H1 (cell line): ENCODE measurements at regions not wholly inside any gene's neighbourhood (a gene's known extent, or its start where the extent isn't known, plus 50 kb on each side); places are given as distances from the start of the nearest gene placed in this dataset.

Experiments
- CTCF ChIA-PET: fragments of 300-600 bp; sonication (Branson Sonifier 250); formaldehyde crosslinking; loops from one replicate; lab custom pipeline; 2021; ENCODE audit not compliant: partially characterized antibody; lab: Charles Lee
- POLR2A ChIA-PET: fragments of 300-600 bp; sonication (Branson Sonifier 250); formaldehyde crosslinking; loops from one replicate; lab custom pipeline; 2021; ENCODE audit warnings: inconsistent platforms; ENCODE audit not compliant: partially characterized antibody; lab: Charles Lee
- DNase-seq, 2 experiments: peaks; one replicate each; pipeline versions ENCODE4 v3.0.0 to v3.0.0-alpha.2; 2010 to 2022; ENCODE audit warnings: low spot score in 2 of 2, low read depth in 1 of 2, mixed read lengths in 1 of 2
- FAIRE-seq: peaks from 2 replicates; lab custom pipeline; 2011; peaks lifted over from hg19 to GRCh38; lab: Jason Lieb, UNC
- H2AFZ ChIP-seq: 2 replicates; pipeline ENCODE4 v1.8.1; 2012; ENCODE audit warnings: low read length, inconsistent platforms
- H2AK5ac ChIP-seq: 2 replicates; pipeline ENCODE4 v1.6.1; 2013; ENCODE audit warnings: low read depth, low read length
- H2BK120ac ChIP-seq: replicated peaks from 2 replicates; pipeline ENCODE3; 2013; ENCODE audit warnings: low read depth, low read length, inconsistent platforms
- H2BK12ac ChIP-seq: 2 replicates; pipeline ENCODE4 v1.6.1; 2013; ENCODE audit warnings: low read depth, low read length
- H2BK15ac ChIP-seq: 2 replicates; pipeline ENCODE4 v1.6.1; 2013; ENCODE audit warnings: low read length
- H2BK20ac ChIP-seq: 2 replicates; pipeline ENCODE4 v1.6.1; 2013; ENCODE audit warnings: low read length
- H2BK5ac ChIP-seq: 2 replicates; pipeline ENCODE4 v1.6.1; 2013; ENCODE audit warnings: low read depth, low read length
- H3K14ac ChIP-seq: 2 replicates; pipeline ENCODE4 v1.6.1; 2013; ENCODE audit warnings: inconsistent platforms; ENCODE audit not compliant: insufficient read length
- H3K18ac ChIP-seq: 2 replicates; pipeline ENCODE4 v1.6.1; 2013; ENCODE audit warnings: low read length; ENCODE audit errors: extremely low read depth
- H3K23ac ChIP-seq: 2 replicates; pipeline ENCODE4 v1.6.1; 2013; ENCODE audit warnings: inconsistent platforms; ENCODE audit not compliant: insufficient read length
- H3K23me2 ChIP-seq: 2 replicates; pipeline ENCODE4 v1.6.1; 2013; ENCODE audit warnings: low read depth, low read length
- H3K27ac ChIP-seq: 2 replicates; pipeline ENCODE4 v1.6.1; 2011; ENCODE audit warnings: low read depth, low read length, inconsistent platforms
- H3K27me3 ChIP-seq, 4 experiments: replicated peaks in 1 of 4; 1 replicate in 1 of 4; 2 replicates in 3 of 4; pipeline versions ENCODE4 v1.6.1 to v1.8.1; 2011 to 2013; ENCODE audit warnings: low read length in 3 of 4, mild to moderate bottlenecking in 3 of 4, inconsistent platforms in 2 of 4, mixed read lengths in 2 of 4, moderate library complexity in 1 of 4; ENCODE audit not compliant: control insufficient read depth in 3 of 4, insufficient read depth in 3 of 4; ENCODE audit errors: extremely low read depth in 1 of 4
- H3K36me3 ChIP-seq, 4 experiments: 2 replicates each; pipeline versions ENCODE4 v1.6.1 to v1.8.1; 2011 to 2013; ENCODE audit warnings: mild to moderate bottlenecking in 4 of 4, low read length in 3 of 4, moderate library complexity in 2 of 4, control low read depth in 1 of 4, inconsistent platforms in 1 of 4; ENCODE audit not compliant: insufficient read depth in 4 of 4, control insufficient read depth in 2 of 4
- H3K4ac ChIP-seq: replicated peaks from 2 replicates; pipeline ENCODE3; 2013; ENCODE audit warnings: low read length, low read depth, mixed read lengths, inconsistent platforms; ENCODE audit not compliant: insufficient read length
- H3K4me1 ChIP-seq, 4 experiments: replicated peaks in 1 of 4; 1 replicate in 1 of 4; 2 replicates in 3 of 4; pipeline versions ENCODE4 v1.6.1 to v1.8.1; 2011 to 2013; ENCODE audit warnings: low read length in 3 of 4, inconsistent platforms in 2 of 4, mixed read lengths in 1 of 4; ENCODE audit not compliant: insufficient read depth in 4 of 4, control insufficient read depth in 3 of 4
- H3K4me2 ChIP-seq, 2 experiments: 2 replicates each; pipeline versions ENCODE4 v1.6.1 to v1.8.1; 2011 to 2013; ENCODE audit warnings: low read depth in 2 of 2, low read length in 2 of 2, control low read depth in 1 of 2, inconsistent platforms in 1 of 2, mild to moderate bottlenecking in 1 of 2; ENCODE audit not compliant: insufficient read depth in 1 of 2
- H3K4me3 ChIP-seq, 4 experiments: fragments of 200-600, 300-600 bp in 1 of 4; sonication (generic), shearing (Covaris generic), sonication (Bioruptor Twin) in 1 of 4; 2 replicates each; pipeline versions ENCODE4 v1.5.1 to v1.8.1; 2011 to 2016; ENCODE audit warnings: low read length in 4 of 4, low read depth in 3 of 4, control low read depth in 2 of 4, inconsistent platforms in 2 of 4, mild to moderate bottlenecking in 2 of 4, mixed read lengths in 1 of 4, moderate library complexity in 1 of 4; ENCODE audit not compliant: insufficient read depth in 2 of 4; ENCODE audit errors: extremely low read depth in 1 of 4
- H3K56ac ChIP-seq: replicated peaks from 2 replicates; pipeline ENCODE3; 2013; ENCODE audit warnings: low read depth, mild to moderate bottlenecking, mixed read lengths, low read length, inconsistent platforms; ENCODE audit not compliant: insufficient read length
- H3K79me1 ChIP-seq: 2 replicates; pipeline ENCODE4 v1.6.1; 2013; ENCODE audit warnings: low read depth, low read length, control low read depth
- H3K79me2 ChIP-seq, 2 experiments: 2 replicates each; pipeline versions ENCODE4 v1.6.1 to v1.8.1; 2012 to 2013; ENCODE audit warnings: low read length in 2 of 2, mild to moderate bottlenecking in 2 of 2, inconsistent platforms in 1 of 2; ENCODE audit not compliant: insufficient read depth in 2 of 2, control insufficient read depth in 1 of 2
- H3K9ac ChIP-seq, 4 experiments: replicated peaks in 1 of 4; 1 replicate in 1 of 4; 2 replicates in 3 of 4; pipeline versions ENCODE4 v1.6.1 to v1.8.1; 2011 to 2013; ENCODE audit warnings: low read depth in 3 of 4, low read length in 3 of 4, control low read depth in 2 of 4, mild to moderate bottlenecking in 2 of 4, moderate library complexity in 2 of 4, inconsistent platforms in 1 of 4; ENCODE audit errors: extremely low read depth in 1 of 4
- H3K9me3 ChIP-seq, 2 experiments: 2 replicates each; pipeline versions ENCODE4 v1.6.1 to v1.8.1; 2012 to 2013; ENCODE audit warnings: mild to moderate bottlenecking in 2 of 2, moderate library complexity in 2 of 2, control low read depth in 1 of 2, inconsistent platforms in 1 of 2, low read depth in 1 of 2, low read length in 1 of 2, mixed read lengths in 1 of 2; ENCODE audit not compliant: insufficient read depth in 2 of 2
- H4K20me1 ChIP-seq, 2 experiments: replicated peaks in 1 of 2; 2 replicates each; pipeline versions ENCODE3 to v1.8.1; 2011 to 2013; ENCODE audit warnings: inconsistent platforms in 2 of 2, low read length in 2 of 2, mild to moderate bottlenecking in 1 of 2; ENCODE audit not compliant: insufficient read depth in 2 of 2, control insufficient read depth in 1 of 2
- H4K5ac ChIP-seq: 2 replicates; pipeline ENCODE4 v1.6.1; 2013; ENCODE audit warnings: low read length, low read depth, mixed read lengths, inconsistent platforms; ENCODE audit not compliant: insufficient read length
- H4K8ac ChIP-seq: 2 replicates; pipeline ENCODE4 v1.8.0; 2013; ENCODE audit warnings: mild to moderate bottlenecking, moderate library complexity, low read length, inconsistent platforms; ENCODE audit not compliant: insufficient read depth; ENCODE audit errors: extremely low read depth
- H4K91ac ChIP-seq: replicated peaks from 2 replicates; pipeline ENCODE3; 2013; ENCODE audit warnings: low read length, mixed read lengths, inconsistent platforms; ENCODE audit not compliant: insufficient read length
- ASH2L ChIP-seq: fragments of 200-600, 300-600 bp; sonication (generic); IDR thresholded peaks from one replicate; pipeline ENCODE4 v1.7.1; 2017; ENCODE audit warnings: low read length
- BACH1 ChIP-seq: IDR thresholded peaks from 2 replicates; pipeline ENCODE4 v1.6.1; 2012; ENCODE audit warnings: low read length, improper control_type of control experiment
- CBX5 ChIP-seq: fragments of 300-800, 300-1000 bp; sonication (generic); IDR thresholded peaks from 2 replicates; pipeline ENCODE4 v1.7.1; 2016; ENCODE audit warnings: antibody characterized with exemption, low read length, low read depth
- CREB1 ChIP-seq: IDR thresholded peaks from 2 replicates; pipeline ENCODE4 v1.6.1; 2012; ENCODE audit warnings: inconsistent platforms
- EGR1 ChIP-seq: IDR thresholded peaks from 2 replicates; pipeline ENCODE4 v1.6.1; 2011; ENCODE audit warnings: low read depth, low read length, borderline replicate concordance
- EZH2 ChIP-seq: fragments of 200-600 bp; sonication (generic); IDR thresholded peaks from 2 replicates; pipeline ENCODE4 v1.7.1; 2012; ENCODE audit warnings: low read depth, mild to moderate bottlenecking, moderate library complexity, low read length, inconsistent platforms; ENCODE audit not compliant: severe bottlenecking
- JUN ChIP-seq: IDR thresholded peaks from 2 replicates; pipeline ENCODE4 v1.6.1; 2011; ENCODE audit warnings: low read depth, mild to moderate bottlenecking, improper control_type of control experiment, low read length
- KDM1A ChIP-seq: fragments of 200-600, 300-600 bp; sonication (generic); IDR thresholded peaks from 2 replicates; pipeline ENCODE4 v1.7.1; 2016; ENCODE audit warnings: mild to moderate bottlenecking, low read length, borderline replicate concordance
- POLR2A ChIP-seq, 2 experiments: IDR thresholded peaks; 1 replicate in 1 of 2; 2 replicates in 1 of 2; pipeline ENCODE4 v1.6.1; 2011; ENCODE audit warnings: low read depth in 2 of 2, low read length in 2 of 2, mild to moderate bottlenecking in 2 of 2; ENCODE audit errors: control extremely low read depth in 1 of 2
- SAP30 ChIP-seq: fragments of 300-600 bp; sonication (generic); IDR thresholded peaks from 2 replicates; pipeline ENCODE4 v1.7.1; 2012; ENCODE audit warnings: low read length, moderate library complexity, mild to moderate bottlenecking, inconsistent platforms; ENCODE audit not compliant: insufficient read depth, insufficient replicate concordance
- SRF ChIP-seq: IDR thresholded peaks from 2 replicates; pipeline ENCODE4 v1.6.1; 2011; ENCODE audit warnings: mild to moderate bottlenecking, low read depth, low read length, moderate library complexity
- TAF7 ChIP-seq: optimal IDR thresholded peaks from 2 replicates; pipeline ENCODE3; 2011; ENCODE audit warnings: low read depth, mild to moderate bottlenecking, inconsistent platforms, low read length, moderate library complexity, borderline replicate concordance
- TEAD4 ChIP-seq: IDR thresholded peaks from 2 replicates; pipeline ENCODE4 v1.6.1; 2012; ENCODE audit warnings: low read depth, low read length, inconsistent platforms, mixed read lengths
- ZNF274 ChIP-seq: IDR thresholded peaks from 2 replicates; pipeline ENCODE4 v1.7.0; 2012; ENCODE audit warnings: low read length, borderline replicate concordance; ENCODE audit errors: extremely low read depth
- WGBS, 2 experiments: shearing (Covaris generic) in 1 of 2; methylation state at CpG; one replicate each; pipeline versions ENCODE4 v1.1.6 to v1.1.7; 2013 to 2015; ENCODE audit warnings: low lambda C conversion rate in 2 of 2, mixed read lengths in 2 of 2, inconsistent platforms in 1 of 2, low coverage in 1 of 2, missing lambda C conversion rate in 1 of 2; ENCODE audit not compliant: insufficient replicate concordance in 2 of 2, insufficient coverage in 1 of 2, insufficient read length in 1 of 2; ENCODE audit errors: extremely low coverage in 1 of 2, missing lambda C conversion rate in 1 of 2; 5-methylcytosine and 5-hydroxymethylcytosine counted together

GRCh38 chrY:8622856-8623255, 714.4 kb upstream of the TSPY4 start:
- Histone ChIP-seq H2BK20ac (no peak overlapping the region), H4K8ac (no peak overlapping the region), H3K79me2 (no peaks in the 10 kb centered on the region), H3K23ac (no peak overlapping the region), H3K9ac (no peak overlapping the region), H3K23me2 (no peaks in the 10 kb centered on the region), H3K27me3 (no peaks in the 10 kb centered on the region), H3K36me3 (no peaks in the 10 kb centered on the region), H2BK5ac (no peak overlapping the region), H3K4me1 (no peaks in the 10 kb centered on the region), H3K27ac (no peak overlapping the region), H3K4ac (no peak overlapping the region), H2BK12ac (no peak overlapping the region), H3K18ac (no peak overlapping the region), H3K4me3 (no peak overlapping the region), H4K5ac (no peak overlapping the region), H4K20me1 (no peaks in the 10 kb centered on the region), H2AK5ac (no peak overlapping the region), H2AFZ (no peak overlapping the region), H3K79me1 (no peaks in the 10 kb centered on the region), H2BK120ac (no peak overlapping the region), H3K56ac (no peak overlapping the region), H2BK15ac (no peak overlapping the region), H3K14ac (no peak overlapping the region), H3K9me3 (peaks cover 10 to 85% of the 10 kb centered on the region in 2 experiments; a peak in 3 of 4 replicates), H3K4me2 (no peak overlapping the region), H4K91ac (no peak overlapping the region)
- DNase-seq (no peak), FAIRE-seq (no peak)
- ChIA-PET CTCF (no interaction called here), POLR2A (no interaction called here)
- 51% methylated on average over 3 of the region's 7 CpGs; no CpG with 5 or more reads in 1 of the 2 experiments for WGBS, 2 experiments
- TF ChIP-seq POLR2A (IDR thresholded peaks at IDR 0.05; ENCODE audit: control extremely low read depth in 1 of 2, low read depth in 2 of 2, low read length in 2 of 2) (no peak), BACH1 (no peak), TEAD4 (no peak), SRF (no peak), ZNF274 (no peak), CREB1 (no peak), ASH2L (no peak), TAF7 (no peak), JUN (no peak), EGR1 (no peak), SAP30 (no peak), CBX5 (no peak), KDM1A (no peak), EZH2 (no peak)
